ENCODE measurements at regions not wholly inside any gene's neighbourhood (a gene's known extent, or its start where the extent isn't known, plus 50 kb on each side); places are given as distances from the start of the nearest gene placed in this dataset.
"Not testable (repeated sequence)": the region's sequence is repeated elsewhere in the genome, so short reads cannot be mapped to it uniquely, and the experiment has no call there.

GRCh38 chr10:57955076-57955475 is 312.6 kb downstream of the IPMK start:
- no peak for DNase-seq

- DNase-seq = peak; percentile 67
Observed at GRCh38 chr10:57952741-57953140, 315.0 kb downstream of the IPMK start.

DNA sequence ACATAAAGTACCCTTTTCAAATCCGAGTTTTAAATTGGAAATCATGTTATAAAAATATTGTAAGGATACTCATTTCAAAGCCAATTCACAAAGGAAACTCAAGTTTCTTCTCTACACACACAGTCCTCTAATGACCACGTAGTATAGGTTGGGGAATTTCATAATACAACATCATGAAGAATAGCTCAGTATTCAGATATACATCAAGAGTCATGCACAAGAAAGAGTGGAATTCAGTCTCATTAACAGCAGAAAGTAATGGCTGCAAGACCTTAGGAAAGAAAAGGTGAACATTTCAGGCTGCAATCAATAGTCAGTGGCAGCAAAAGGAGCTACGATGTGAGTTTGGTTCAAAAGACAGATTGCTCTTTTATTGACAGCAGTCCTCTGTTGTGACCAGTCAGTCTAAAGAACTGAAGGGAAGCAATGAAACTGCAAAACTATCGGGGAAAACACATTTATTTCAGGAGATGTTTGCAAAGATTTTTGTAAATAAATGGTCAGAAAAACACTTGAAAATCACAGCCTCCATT is 317.2 kb downstream of the IPMK start:
- DNase-seq = no peak

DNA sequence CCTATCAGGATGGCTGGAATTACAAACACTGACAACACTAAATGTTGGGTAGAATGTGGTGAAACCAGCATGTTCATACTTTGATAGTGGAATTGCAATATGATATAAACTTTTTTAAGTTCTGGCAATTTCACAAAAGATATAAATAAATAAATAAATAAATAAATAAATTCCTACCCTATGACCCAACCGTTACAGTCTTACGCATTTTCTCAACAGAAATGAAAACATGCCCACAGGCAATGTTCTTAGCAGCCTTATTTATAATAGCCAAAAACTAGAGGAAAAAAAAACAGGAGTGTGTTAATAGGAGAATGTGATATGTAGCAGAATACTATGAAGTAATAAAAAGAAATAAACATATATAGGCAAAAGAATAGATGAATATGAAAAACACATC is 318.9 kb downstream of the IPMK start:
- DNase-seq = no peak

DNA sequence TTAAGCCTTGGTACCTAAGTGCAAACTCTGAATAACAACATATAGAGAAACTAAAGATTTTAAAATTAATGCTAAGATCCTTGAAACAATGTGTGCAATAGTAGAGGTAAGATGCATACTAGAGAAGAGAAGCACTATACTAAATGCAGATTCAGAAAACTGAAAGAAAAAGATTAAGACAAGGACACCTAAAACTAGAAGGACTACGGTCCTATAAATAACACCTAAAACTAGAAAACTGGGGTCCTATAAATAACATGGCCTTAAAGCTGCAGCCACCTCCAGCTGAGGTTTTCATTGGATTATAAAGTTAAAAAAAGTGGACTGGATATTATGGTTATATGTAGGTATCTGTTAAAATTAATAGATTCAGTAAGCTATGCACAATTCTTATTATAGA is 320.9 kb downstream of the IPMK start:
- no peak for DNase-seq

DNA sequence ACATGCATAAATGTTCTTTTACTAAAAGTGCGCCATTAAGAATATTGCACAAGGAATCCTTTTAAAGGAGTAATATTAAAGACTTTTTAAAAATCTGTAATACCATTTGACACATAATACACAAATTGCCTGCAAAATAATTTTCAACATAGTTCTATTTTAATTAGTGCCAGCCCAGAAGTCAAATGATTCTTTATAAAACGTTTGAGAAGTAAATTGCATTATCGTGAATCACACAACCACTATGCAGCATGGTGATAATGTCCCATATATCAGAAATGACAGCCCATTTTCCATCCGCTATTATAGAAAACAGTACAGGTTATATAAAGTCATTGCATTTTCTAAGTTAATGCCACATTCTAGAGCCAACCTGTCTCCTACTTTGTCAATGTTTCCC is 324.0 kb downstream of the IPMK start:
- no peak for DNase-seq

DNA sequence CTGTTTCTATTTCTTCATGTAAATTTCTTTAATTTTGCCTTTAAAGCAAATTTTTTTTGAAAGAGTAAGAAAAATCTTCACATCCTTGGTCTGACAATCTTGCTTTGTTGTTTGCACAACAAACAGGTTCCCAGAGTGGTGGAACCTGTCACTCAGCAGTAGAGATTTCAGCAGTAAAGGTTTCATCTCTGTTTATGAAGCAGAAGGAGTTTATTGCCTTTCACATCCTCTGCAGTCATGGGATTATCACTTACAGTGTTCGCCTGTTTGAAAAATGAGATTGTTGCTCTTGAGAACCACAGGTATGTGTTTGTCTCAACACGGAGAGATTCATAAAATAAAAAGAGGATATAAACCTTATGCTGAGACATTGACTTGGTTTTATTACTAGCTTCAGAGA is 342.6 kb downstream of the IPMK start:
- no peak for DNase-seq

DNA sequence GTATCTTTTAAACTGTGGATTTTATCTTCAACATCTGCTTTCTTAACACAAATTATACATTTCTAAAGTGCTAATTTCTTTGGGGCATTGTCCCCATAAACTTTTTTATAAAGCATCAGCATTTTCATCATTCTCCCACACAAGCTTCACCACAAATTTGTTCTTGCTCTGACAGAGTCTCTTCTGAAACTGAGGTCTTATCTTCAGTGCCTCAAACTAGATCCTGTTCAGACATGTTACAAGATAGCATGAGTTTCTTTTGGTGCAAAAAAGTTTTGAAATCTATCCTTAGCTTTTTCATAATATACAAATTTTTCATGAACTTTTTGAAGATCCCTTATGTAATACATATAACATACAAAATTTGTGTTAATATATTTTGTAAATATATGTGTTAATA is 346.6 kb downstream of the IPMK start:
- peak; percentile 17 for DNase-seq

- DNase-seq = no peak
Observed at GRCh38 chr10:57919864-57920263, 347.8 kb downstream of the IPMK start.

- no peak for DNase-seq
Observed at GRCh38 chr10:57917019-57917418, 350.7 kb downstream of the IPMK start.

DNA sequence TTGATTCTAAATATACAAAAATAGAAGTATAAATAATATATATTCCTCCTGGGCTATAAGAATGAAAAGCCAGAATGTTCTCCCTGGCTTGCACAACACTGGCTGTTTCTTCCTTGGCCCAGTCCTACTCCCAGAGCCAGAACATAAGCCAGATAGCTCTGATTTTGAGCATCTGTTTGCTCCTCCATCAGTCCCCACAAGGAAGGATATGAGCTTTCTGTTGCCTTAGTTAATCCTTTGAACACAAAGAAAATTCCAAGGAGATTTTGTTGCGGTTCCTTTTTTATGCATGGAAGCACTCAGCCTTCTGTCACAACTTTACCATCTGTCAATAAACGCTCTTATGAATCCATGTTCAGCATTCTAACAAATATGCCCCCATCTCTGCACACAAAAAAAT is 361.8 kb downstream of the IPMK start:
- no peak for DNase-seq

- DNase-seq = no peak
Observed at GRCh38 chr10:57905010-57905409, 362.7 kb downstream of the IPMK start.

- DNase-seq = no peak
Observed at GRCh38 chr10:57898231-57898630, 369.5 kb downstream of the IPMK start.

DNA sequence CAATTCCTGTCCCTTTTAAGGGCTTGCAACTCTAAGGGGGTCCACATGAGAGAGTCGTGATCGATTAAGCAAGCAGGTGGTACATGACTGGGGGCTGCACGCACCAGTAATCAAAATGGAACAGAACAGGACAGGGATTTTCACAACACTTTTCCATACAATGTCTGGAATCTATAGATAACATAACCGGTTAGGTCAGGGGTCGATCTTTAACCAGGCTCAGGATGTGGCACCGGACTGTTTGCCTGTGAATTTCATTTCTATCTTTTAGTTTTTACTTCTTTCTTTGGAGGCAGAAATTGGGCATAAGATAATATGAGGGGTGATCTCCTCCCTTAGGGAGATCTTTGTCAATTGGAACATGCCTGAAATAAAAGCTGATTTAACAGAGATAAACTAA is 370.1 kb downstream of the IPMK start:
- DNase-seq = peak; percentile 35

DNA sequence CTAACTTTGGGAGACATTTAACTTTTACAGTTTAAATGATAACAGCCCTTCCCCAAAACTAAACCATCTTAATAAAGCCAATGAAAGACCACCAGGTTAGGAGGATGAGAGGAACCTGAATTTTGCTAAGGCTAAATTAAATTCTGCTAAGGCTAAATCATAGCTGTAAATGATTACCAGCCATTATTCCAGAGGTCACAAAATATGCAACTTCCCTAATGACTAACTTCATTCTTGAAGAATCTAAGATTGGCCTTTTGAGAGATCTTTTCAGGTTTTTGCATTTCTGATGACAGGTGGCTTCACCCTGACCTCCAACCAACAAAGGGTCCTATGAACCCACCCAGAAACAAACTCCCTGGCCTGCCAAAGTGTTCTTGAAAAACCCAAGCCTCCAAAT is 373.3 kb downstream of the IPMK start:
- DNase-seq = no peak

DNA sequence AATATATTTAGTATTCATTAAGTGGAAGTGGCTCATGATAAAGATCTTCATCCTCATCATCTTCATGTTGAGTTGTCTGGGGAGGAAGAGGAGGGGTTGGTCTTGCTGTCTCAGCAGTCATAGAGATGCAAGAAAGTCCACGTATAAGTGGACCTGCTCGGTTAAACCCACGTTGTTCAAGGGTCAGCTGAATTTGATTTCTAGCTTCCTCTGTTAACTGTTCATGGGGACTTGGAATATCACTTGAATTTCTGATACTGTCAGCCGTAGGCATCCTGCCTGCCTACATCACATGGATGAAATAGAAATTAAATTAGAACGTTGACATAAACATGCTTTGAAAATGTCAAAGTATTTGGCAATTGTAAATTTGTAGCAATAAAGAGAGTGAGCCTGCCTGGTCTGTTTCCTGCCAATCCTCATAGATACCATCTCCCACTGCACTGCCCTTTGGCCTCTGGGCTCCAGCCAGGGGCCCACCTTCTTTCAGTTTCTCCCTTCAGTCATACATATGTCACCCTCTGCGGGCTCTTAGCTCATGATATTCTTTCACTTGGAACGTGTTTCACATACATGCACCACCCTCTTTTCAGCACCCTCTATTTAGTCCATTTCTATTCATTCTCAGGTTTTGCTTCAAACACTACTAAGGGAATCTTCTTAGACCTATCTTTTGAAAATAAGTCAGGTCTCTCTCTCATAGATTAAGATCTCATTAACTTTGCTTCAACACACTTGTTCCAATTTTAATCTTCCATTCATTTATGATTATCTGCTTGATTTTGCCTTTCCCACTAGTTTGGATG is 376.3 kb downstream of the IPMK start:
- DNase-seq = peak; percentile 38

- DNase-seq = no peak
Observed at GRCh38 chr10:57890691-57891090, 377.0 kb downstream of the IPMK start.

DNA sequence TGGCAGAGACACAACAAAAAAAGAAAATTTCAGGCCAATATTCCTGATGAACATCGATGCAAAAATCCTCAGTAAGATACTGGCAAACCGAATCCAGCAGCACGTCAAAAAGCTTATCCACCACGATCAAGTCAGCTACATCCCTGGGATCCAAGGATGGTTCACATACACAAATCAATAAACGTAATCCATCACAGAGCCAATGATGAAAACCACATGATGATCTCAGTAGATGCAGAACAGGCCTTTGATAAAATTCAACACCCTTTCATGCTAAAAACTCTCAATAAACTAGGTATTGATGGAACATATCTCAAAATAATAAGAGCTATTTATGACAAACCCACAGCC is 382.1 kb downstream of the IPMK start:
- not testable (repeated sequence) for DNase-seq

- DNase-seq = no peak
Observed at GRCh38 chr10:57884965-57885617, 382.6 kb downstream of the IPMK start.

DNA sequence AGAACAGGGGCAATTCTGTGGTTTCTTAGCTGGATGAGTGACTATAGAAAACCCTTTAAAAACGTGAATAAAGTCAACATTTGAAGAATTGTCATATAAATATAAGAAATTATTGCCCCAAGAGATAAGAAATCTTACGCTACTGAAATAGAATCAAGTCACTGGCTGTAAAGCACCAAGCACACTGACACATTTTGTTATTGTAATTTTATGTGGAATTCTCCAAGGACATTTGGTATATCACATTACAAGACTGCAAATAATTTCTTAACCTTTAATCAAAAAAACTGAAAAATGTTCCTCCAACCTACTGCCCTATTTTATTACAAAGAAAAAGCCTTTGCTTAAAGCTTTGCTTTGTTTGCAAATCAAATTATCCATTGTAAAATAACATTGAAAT is 383.3 kb downstream of the IPMK start:
- DNase-seq = no peak

DNA sequence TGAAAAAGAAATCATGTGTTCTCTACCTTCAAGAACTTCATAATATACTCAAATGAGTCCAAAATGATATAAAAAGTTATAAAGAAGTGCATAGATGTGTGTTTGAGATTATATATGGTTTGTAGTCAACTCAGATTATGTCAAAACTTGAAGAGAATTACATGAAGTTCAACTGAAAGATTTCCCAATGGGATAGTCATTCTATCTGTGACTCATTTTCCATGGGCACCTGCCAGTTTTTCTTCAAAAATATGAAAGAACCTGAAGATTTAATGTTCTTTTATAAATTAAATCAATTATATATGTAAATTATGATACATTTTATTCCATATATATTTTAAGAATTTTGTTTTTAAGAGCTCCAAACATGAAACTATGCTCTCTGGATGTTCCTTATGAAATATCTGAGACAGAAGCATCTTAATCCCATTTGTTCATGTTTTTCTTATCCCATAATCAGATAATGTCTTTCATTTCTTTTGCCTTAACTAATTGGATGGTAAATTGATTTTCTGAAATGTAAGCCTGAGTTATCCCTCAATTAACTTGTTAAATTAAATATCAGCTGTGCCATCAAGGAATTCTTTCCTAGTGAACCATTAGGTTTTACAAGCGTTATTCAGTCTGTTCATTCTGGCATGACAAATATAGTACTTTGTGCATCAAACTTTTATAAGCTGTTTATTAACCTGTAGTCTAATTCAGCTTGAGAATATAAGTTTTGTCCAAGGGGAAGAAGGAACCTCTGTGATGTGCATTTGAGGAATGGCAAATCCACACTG is 387.1 kb downstream of the IPMK start:
- no peak for DNase-seq

GRCh38 chr10:57874810-57875209 is 392.9 kb downstream of the IPMK start:
- DNase-seq = no peak

DNA sequence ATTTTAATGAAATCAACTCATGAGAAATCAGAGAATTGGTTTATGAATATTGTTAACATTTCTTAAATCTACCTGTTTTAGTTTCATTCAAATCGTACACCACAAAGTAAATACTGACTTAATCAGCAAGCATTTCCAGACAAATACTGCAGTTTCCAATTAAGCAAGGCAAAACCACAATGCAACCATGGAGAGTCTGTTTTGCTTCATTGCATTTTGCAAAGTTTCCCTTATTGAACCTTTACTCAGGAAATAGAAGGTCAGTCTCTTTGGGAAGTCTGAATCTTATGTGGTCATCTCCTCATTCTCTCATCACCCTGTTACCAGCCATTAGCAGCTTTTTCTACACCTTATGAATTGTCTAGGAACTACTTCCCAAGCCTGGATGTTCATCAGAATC is 400.5 kb downstream of the IPMK start:
- no peak for DNase-seq
